Body of pancreas (tissue), 4 donors: ENCODE measurements at regions not wholly inside any gene's neighbourhood (a gene's known extent, or its start where the extent isn't known, plus 50 kb on each side); places are given as distances from the start of the nearest gene placed in this dataset.

Experiments
- ATAC-seq: fragments of 150-250 bp; one replicate; pipeline ENCODE4 v1.9.1; 2016
- DNase-seq, 4 donors: peaks; one replicate each; pipeline ENCODE4 v3.0.0-alpha.2; 2019
- H3K27ac ChIP-seq, 4 donors: fragments of 200-600 bp; sonication (generic); 1 replicate in 3 of 4; 2 replicates in 1 of 4; pipeline versions ENCODE4 v1.5.1 to v1.6.1; 2016 to 2019; ENCODE audit warnings: mild to moderate bottlenecking in 1 of 4, mixed read lengths in 1 of 4, moderate library complexity in 1 of 4
- H3K27me3 ChIP-seq, 2 donors: fragments of 200-600 bp; sonication (generic); one replicate each; pipeline ENCODE4 v1.6.0; 2016; ENCODE audit warnings: mild to moderate bottlenecking in 1 of 2
- H3K36me3 ChIP-seq, 2 donors: fragments of 200-600 bp; sonication (generic); replicated peaks in 1 of 2; 2 replicates each; pipeline ENCODE4 v1.5.1; 2016; ENCODE audit warnings: low read depth in 2 of 2; ENCODE audit not compliant: insufficient read depth in 1 of 2
- H3K4me1 ChIP-seq: fragments of 200-600 bp; sonication (generic); one replicate; pipeline ENCODE4 v1.6.0; 2016
- H3K4me3 ChIP-seq, 2 donors: fragments of 200-600 bp; sonication (generic); 1 replicate in 1 of 2; 2 replicates in 1 of 2; pipeline ENCODE4 v1.5.1; 2016 to 2019
- H3K9me3 ChIP-seq, 3 donors: fragments of 200-600 bp; sonication (generic); 1 replicate in 2 of 3; 2 replicates in 1 of 3; pipeline ENCODE4 v1.5.1; 2016
- CTCF ChIP-seq, 7 experiments: fragments of 450-650 bp in 4 of 7; fragments of 200-600 bp in 3 of 7; sonication (generic) in 3 of 7; IDR thresholded peaks; one replicate each; pipeline ENCODE4 v1.5.1; 2016 to 2019; ENCODE audit warnings: antibody characterized with exemption in 7 of 7
- POLR2A ChIP-seq, 3 donors: fragments of 450-650 bp; IDR thresholded peaks; one replicate each; pipeline ENCODE4 v1.6.1; 2016; ENCODE audit warnings: antibody characterized with exemption in 3 of 3, mild to moderate bottlenecking in 2 of 3
- WGBS, 2 donors: methylation state at CpG; one replicate each; pipeline ENCODE4 v1.1.5; 2017; 5-methylcytosine and 5-hydroxymethylcytosine counted together
- intact Hi-C: fragments of 100-400 bp; cut with DNase I; formaldehyde crosslinking; loops from one replicate; pipeline ENCODE4 v1.15.1; 2023

- intact Hi-C loops = no loop called here
- DNase-seq (no peak), ATAC-seq (no peak)
- Histone ChIP-seq H3K27me3 (no peaks in the 10 kb centered on the region), H3K27ac (no peak overlapping the region), H3K4me3 (no peak overlapping the region), H3K36me3 (no peaks in the 10 kb centered on the region), H3K4me1 (no peaks in the 10 kb centered on the region), H3K9me3 (no peaks in the 10 kb centered on the region)
- TF ChIP-seq CTCF (IDR thresholded peaks at IDR 0.05) (no peak), POLR2A (IDR thresholded peaks at IDR 0.05) (no peak)
- WGBS, 2 donors = 20 to 21% methylated on average over 2 of the region's 2 CpGs
Observed at GRCh38 chr18:67932271-67932670, 415.8 kb upstream of the DSEL start.

DNA sequence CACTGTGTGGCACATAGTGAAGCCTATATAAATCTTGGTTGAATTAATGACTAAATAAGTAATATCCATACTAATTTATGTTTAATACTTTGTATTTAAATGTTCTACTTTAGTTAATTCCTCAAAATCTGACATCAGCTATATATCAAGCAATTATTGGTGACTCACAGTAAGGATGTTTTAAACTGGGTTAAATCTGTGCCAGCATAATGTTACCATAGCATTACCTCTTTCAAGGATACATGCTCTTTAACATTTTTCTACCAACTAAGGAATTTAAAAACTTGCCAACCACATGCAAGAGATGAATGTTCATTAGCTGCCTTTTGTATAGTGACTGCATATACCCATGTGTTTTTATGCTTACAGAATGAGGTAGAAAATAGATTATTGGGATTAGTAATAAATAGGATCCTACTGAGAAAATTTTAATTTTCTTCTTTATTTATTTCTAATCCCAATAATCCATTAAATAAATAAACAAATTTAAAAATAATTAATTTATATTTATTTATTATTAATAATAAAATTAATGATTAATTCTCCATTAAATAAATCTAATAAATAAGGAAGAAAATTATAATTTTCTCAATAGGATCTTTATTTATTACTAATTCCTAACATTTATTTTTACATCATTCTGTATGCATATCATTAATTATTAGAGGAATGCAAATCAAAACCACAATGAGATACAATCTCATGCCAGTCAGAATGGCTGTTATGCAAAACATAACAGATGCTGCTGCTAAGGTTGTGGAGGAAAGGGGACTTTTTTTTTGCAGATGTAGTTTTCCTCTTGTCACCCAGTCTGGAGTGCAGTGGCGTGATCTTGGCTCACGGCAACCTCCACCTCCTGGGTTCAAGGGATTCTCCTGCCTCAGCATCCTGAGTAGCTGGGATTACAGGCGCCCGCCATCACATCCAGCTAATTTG lies 410.7 kb upstream of the DSEL start:
- intact Hi-C loops = no loop called here
- 79 to 88% methylated on average over 4 of the region's 4 CpGs for WGBS, 2 donors
- no peak for ATAC-seq

DNA sequence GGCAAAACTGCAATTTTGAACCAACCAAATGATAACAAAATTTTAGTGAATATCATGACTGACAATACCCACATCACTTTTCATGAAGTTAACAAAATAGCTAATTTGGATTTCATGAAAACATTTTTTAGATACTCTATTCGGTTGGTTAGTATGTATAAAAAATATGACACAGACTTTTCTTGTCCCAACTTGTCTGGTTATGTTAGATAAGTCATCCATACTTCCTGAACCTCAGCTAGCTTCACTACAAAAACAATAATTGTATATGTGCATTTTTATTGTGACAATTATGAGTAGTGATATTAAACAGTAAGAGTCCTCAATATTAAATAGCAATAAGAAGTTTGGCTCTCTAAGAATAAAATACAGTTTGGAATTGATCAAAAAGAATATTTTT lies 408.1 kb upstream of the DSEL start:
- ATAC-seq = no peak
- H3K9me3 ChIP-seq = no peaks in the 10 kb centered on the region
- no peaks in the 10 kb centered on the region for H3K27me3 ChIP-seq
- H3K27ac ChIP-seq = no peak overlapping the region
- WGBS, 2 donors = 38 to 39% methylated on average over 1 of the region's 1 CpG
- no peak overlapping the region for H3K4me3 ChIP-seq
- TF ChIP-seq POLR2A (IDR thresholded peaks at IDR 0.05) (no peak), CTCF (IDR thresholded peaks at IDR 0.05) (no peak)
- H3K36me3 ChIP-seq = no peaks in the 10 kb centered on the region
- DNase-seq = no peak
- intact Hi-C loops = no loop called here
- no peaks in the 10 kb centered on the region for H3K4me1 ChIP-seq

More for the DNA sequence above, 410.7 kb upstream of the DSEL start:
- H3K4me3 ChIP-seq = no peak overlapping the region
- no peaks in the 10 kb centered on the region for H3K4me1 ChIP-seq
- H3K27ac ChIP-seq = no peak overlapping the region
- no peaks in the 10 kb centered on the region for H3K9me3 ChIP-seq
- DNase-seq = no peak
- H3K36me3 ChIP-seq = no peaks in the 10 kb centered on the region
- H3K27me3 ChIP-seq = no peaks in the 10 kb centered on the region
- TF ChIP-seq POLR2A (IDR thresholded peaks at IDR 0.05) (no peak), CTCF (IDR thresholded peaks at IDR 0.05) (no peak)

DNA sequence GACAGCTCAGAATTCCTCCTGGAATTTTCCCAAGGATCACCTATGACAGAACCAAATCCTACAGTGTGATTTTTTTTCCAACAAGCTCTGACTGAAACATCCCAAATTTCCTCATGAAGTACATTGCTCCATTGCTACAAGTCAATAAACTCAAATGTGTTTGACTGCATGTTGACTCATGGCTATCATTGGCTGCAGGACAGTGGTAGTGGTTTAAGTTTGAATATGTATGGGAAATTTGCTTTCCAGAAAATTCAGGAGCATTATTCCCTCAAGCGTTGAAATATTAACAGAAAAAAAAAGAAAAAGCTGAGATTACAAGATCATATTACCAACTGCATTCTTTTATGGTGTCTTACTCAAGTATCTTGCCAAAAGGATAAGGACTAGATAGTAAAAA lies 402.8 kb upstream of the DSEL start:
- Histone ChIP-seq H3K27ac (no peak overlapping the region), H3K4me1 (no peaks in the 10 kb centered on the region), H3K4me3 (no peak overlapping the region), H3K27me3 (no peaks in the 10 kb centered on the region), H3K36me3 (no peaks in the 10 kb centered on the region), H3K9me3 (no peaks in the 10 kb centered on the region)
- no peak for TF ChIP-seq CTCF (IDR thresholded peaks at IDR 0.05)
- no peak for TF ChIP-seq POLR2A (IDR thresholded peaks at IDR 0.05)
- 88 to 90% methylated on average over 1 of the region's 1 CpG for WGBS, 2 donors
- DNase-seq = no peak
- ATAC-seq = no peak
- intact Hi-C loops = no loop called here

- ATAC-seq = no peak
- no peaks in the 10 kb centered on the region for H3K36me3 ChIP-seq
- WGBS, 2 donors = 80 to 81% methylated on average over 7 of the region's 7 CpGs
- no peak for TF ChIP-seq POLR2A (IDR thresholded peaks at IDR 0.05)
- no peak for TF ChIP-seq CTCF (IDR thresholded peaks at IDR 0.05)
- H3K9me3 ChIP-seq = no peaks in the 10 kb centered on the region
- H3K4me3 ChIP-seq = no peak overlapping the region
- H3K27me3 ChIP-seq = no peaks in the 10 kb centered on the region
- DNase-seq = no peak
- H3K4me1 ChIP-seq = no peaks in the 10 kb centered on the region
- no peak overlapping the region for H3K27ac ChIP-seq
- intact Hi-C loops = no loop called here
Observed at GRCh38 chr18:67916097-67916496, 399.6 kb upstream of the DSEL start.
